Mammary epithelial cell (primary cell): ENCODE measurements at regions not wholly inside any gene's neighbourhood (a gene's known extent, or its start where the extent isn't known, plus 50 kb on each side); places are given as distances from the start of the nearest gene placed in this dataset.

Source experiments
- CTCF ChIP-seq, 2 donors: IDR thresholded peaks in 1 of 2; conservative IDR thresholded peaks in 1 of 2; 2 replicates each; pipeline ENCODE4 v1.5.1; 2011 to 2012; ENCODE audit warnings: inconsistent platforms in 2 of 2, low read length in 2 of 2, mild to moderate bottlenecking in 2 of 2, control low read depth in 1 of 2, low read depth in 1 of 2; ENCODE audit not compliant: insufficient read depth in 1 of 2; ENCODE audit errors: extremely low read depth in 1 of 2
- EZH2 ChIP-seq: IDR thresholded peaks from 2 replicates; pipeline ENCODE4 v1.6.1; 2012; ENCODE audit warnings: low read length, inconsistent platforms, borderline replicate concordance

- TF ChIP-seq CTCF (conservative IDR thresholded peaks at IDR 0.05 in 1 of 2, IDR thresholded peaks at IDR 0.05 in 1 of 2; ENCODE audit: extremely low read depth in 1 of 2, insufficient read depth in 1 of 2, low read depth in 1 of 2, low read length in 2 of 2) (no peak), EZH2 (no peak)
These were observed 228.1 kb upstream of the C2CD4B start for GRCh38 chr15:62393196-62393595.
